Activated CD4-positive, alpha-beta T cell treated with anti-CD3 and anti-CD28 coated beads for 4 hours (primary cell): ENCODE measurements at regions not wholly inside any gene's neighbourhood (a gene's known extent, or its start where the extent isn't known, plus 50 kb on each side); places are given as distances from the start of the nearest gene placed in this dataset.
"Not testable (repeated sequence)": the region's sequence is repeated elsewhere in the genome, so short reads cannot be mapped to it uniquely, and the experiment has no call there.

Experiments used
- DNase-seq, 2 donors: peaks; one replicate each; pipeline ENCODE4 v3.0.0-alpha.2; 2020

DNA sequence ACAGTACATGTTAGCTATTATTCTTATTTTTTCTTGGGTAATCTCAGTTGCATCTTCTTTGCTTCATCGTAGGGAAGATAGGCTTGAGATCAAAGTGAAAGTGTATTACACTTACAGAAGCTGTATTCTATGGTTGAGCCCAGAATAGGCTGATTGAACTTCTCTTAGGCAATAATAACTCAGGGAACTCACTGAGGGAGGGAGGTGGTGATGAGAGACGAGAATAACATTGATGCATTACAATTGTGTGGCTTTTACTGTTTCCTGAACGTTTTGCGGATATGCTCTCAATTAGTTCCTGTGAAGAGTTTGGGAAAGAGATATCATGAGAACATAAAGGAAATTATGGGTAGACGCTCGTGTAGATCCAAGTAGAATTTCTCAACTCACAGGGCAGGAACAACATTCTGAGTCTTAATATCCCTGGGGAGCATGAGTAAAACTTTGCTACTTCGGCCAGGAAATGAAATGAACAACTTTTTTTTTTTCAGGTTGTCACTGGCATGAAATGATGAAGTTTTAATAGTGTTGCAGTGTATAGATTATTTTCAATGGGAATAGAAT is 302.2 kb downstream of the TUSC7 start:
- DNase-seq, result no peak

DNA sequence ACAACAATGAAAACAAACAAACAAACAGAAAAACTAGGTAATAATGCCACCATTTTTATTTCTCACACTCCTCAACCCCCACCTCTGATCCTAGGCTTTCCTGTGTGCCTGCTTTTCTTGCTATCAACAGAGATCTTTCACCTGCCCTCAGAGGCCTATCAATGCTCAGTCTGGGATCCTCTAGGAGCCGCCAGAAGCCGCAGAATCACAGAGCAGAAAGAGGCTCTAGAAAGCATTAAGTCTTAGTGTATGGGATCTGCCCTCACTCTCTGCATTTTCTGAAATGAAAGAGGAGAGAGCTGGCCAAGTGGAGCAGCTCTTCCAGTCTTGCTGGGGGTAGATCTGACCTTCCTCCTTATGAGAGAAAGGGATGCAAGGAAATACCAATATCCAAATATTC is 306.8 kb downstream of the TUSC7 start:
- no peak for DNase-seq

DNA sequence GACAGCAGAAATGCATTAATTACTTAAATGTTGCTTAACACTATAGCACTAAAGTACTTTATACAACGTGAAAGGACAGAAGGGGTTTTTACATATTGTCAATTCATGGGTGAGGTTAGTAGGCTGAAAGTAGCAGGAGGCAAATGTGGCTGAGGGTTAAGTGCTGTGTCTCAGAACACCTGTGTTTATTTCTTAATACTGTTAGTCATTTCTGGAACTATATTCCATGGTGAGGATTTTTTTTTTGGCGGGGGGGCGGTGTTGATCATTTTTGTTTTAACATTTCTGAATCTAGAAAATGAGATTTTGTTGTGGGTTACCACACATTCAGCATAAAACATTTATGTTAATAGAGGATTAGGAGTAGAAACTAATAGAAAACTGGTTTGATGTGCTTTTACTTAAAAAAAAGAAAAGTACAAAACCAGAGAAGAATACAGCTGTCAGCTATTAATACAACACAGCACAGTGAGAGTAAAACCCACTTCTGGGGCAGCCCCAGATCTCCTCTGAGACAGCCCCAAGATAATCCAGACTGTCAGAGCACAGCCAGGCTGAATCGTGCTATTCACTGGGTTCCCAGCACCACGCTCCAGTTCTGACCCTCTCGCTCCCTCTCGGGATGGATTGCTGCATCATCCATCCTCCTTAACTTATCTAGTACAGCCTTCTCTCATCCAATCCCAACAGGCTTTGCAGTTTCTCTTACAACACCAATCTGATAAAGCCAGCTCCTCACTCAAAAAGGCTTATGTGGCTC is 307.7 kb downstream of the TUSC7 start:
- no peak for DNase-seq

DNA sequence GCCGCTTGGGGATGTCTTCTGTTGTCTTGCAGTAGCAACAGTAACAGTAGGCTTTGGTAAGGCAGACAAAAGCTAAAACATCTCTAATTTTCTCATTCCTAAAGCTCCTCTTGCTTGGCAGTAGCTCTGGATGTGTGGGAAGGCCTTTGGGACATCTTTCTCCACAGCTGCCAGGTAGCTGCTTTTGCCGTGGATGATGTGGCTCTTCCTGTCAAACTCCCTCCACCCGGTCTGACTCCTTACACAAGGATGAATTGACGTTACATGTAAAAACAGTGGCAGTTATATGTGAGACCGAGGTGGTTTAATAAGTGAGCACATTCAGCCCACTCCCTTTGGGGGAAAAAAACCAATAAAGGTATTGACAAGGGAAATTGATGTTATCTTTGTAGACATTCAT is 309.1 kb downstream of the TUSC7 start:
- no peak for DNase-seq

DNA sequence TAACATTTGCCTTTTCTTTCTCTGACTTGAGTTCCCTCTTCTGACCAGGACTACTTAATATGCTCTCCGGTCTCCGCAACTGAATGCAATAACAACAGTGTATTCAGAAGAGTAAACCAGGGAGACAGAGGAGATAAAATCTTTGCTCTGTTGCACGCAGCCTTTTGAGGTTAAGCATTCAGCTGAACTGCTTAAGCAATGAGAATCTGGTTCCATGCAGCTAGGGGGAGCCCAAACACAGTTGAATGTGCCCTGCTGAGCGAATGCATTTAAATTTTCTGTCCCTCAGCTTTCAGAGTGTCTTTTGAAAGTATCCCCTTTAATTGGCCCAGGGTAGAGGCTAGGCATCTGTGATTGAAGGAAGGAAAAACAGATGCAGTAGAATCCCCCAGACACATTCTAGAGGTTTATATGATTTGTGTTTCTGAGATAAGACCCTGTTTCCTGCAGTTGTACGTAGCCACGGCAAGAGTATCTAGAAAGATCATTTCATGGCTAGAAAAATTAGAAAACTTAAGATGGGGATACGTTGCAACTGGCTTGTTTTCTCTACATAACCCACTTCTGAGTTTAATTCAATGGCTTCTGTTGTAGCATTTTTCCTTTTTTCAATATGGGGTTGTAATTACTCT is 309.6 kb downstream of the TUSC7 start:
- DNase-seq, result no peak

DNA sequence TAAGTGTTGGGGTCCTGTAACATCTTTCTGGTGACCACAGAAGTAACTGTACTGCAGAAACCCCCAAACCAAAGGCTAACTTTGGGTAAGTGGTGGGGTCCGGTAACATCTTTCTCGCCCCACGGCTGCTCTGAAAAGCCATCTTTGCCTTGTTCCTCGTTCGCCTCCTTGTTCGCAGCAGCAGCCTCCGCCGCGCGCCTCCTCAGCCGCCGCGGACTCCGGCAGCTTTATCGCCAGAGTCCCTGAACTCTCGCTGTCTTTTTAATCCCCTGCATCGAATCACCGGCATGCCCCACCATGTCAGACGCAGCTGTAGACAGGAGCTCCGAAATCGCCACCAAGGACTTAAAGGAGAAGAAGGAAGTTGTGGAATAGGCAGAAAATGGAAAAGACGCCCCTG is 316.8 kb downstream of the TUSC7 start:
- no peak for DNase-seq

DNA sequence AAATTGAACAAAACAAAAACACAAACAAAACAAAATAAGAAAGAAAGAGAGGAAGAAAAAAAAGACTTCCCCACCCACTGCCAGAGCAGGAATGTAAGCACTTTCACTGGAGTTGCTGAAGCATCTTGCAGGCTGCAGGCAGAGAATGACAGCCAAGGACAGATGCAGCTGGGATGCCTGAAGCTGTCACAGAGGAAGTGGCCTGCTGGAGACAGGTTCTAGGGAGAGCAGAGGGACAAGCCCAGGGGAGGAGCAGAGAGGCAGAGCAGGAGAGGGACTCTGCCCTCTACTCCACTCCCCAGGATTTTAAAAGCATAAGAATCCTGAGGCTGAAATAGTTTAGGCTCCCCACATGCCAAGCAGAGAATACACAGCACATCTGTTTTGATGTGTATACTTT is 326.2 kb downstream of the TUSC7 start:
- DNase-seq, result no peak

DNA sequence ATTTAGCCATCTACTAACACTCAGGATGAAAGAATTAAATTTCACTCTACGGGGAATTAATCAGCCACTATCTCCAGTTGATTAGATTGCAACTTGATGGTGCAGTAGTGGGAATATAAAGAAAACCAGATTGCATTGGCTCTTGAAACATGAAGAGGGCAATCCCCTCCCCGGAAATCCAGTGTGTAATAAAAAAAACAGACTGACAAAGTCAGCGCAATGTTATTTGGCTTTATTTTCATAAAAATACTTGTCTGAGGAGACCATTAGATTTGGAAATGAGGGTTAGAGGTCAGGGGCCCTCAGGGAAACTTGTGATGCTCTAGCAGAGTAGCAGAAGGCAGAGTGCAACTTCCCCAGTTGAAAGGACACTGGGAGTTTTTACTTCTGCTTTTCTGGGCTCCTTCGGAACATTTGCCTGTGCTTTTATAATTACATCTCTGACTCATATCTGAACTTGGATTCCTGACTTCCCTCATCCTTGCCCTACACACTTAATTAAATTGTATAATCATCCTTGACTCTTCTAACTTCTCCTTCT is 326.8 kb downstream of the TUSC7 start:
- no peak for DNase-seq

DNA sequence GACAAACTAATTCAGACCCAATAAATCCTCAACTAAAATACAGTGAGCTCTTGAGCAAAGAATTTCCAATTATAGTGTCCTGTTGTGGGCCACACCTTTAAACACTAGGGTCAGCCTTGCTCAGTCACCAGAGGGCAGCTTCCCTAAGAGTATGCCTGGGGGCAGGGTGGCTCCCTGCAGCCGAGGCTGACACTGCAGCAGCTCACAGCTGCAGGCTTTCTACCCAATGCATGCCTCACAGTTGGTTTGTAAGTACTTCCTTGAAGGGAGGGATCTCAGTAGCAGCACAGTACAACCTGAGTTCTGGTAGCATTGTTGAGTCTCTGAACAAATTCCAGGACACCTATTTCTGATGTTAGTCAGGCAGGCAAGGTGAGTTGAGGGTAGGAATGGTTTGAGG is 335.6 kb downstream of the TUSC7 start:
- no peak for DNase-seq

DNA sequence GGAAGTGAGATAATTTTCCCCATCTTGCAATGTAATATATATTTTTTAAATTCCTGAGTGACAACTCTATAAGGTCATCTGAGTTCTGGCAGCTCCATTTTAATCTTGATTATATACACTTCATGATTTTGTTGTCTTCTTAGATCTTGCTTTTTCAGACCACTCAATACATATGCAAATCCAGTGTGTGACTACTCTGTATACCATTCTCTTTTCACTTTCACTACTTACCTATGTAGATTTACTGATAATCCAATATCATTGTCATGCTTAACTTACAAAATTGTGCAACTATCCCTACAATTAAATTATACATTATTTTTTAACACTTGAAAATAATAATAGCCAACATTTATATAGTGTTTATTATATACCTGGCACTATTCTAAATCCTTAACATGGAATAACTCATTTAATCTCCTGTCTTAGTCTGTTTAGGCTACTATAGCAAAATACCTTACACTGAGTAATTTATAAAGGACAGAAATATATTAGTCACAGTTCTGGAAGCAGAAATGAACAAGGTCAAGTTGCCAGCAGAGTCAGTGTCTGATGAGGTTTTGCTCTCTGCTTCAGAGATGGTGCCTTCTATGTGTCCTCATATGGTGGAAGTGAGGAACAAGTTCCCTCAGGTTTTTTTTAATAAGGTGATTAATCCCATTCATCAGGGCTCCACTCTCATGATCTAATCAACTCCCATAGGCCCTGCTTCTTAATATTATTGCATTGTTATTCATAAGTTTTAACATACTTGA is 338.5 kb downstream of the TUSC7 start:
- no peak for DNase-seq

DNA sequence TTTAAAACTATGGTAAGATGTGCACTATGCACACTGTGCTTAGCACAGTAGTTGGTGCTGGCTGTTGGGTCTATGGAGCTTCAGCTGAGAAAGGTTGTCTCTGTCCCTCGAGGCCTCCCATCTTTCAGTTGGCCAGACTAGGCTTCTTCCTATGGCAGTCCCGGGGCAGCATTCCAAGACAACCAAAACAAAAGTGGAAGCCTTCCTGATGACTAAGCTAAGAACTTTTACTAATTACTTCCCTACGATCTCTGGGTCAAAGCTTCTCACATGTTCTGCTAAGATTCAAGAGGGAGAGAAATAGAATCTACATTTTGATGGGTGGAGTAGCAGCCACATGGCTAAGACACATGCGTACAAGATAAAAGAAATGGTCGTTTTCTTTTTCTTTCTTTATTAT is 342.8 kb downstream of the TUSC7 start:
- DNase-seq, result no peak

DNA sequence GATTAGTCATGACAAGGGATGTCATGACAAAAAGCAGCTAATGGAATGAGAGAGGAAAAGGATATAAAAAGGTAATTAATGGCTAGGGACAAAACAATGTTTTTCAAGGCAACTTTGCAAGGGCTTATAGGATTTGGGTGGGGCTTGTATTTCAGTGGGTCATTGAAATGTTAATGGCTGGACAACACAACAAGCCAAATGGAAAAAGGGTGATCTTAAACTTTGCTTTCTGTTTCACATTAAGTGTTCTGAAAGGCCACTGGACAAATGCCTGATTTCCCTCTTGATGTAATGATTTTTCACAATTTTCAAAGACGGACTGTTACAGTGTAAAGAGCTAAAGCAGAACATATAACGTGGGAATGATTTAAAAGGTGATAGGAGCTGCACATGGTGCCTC is 345.0 kb downstream of the TUSC7 start:
- no peak for DNase-seq

DNA sequence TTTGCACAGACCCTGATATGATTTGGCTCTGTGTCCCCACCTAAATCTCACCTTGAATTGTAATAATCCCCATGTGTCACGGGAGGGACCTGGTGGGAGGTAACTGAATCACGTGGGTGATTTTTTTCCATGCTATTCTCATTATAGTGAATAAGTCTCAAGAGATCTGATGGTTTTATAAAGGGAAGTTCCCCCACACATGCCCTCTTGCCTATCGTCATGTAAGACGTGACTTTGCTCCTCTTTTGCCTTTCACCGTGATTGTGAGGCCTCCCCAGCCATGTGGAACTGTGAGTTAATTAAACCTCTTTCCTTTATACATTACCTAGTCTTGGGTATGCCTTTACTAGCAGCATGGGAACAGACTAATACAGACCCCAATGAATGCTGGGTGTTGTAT is 347.4 kb downstream of the TUSC7 start:
- not testable (repeated sequence) for DNase-seq

DNA sequence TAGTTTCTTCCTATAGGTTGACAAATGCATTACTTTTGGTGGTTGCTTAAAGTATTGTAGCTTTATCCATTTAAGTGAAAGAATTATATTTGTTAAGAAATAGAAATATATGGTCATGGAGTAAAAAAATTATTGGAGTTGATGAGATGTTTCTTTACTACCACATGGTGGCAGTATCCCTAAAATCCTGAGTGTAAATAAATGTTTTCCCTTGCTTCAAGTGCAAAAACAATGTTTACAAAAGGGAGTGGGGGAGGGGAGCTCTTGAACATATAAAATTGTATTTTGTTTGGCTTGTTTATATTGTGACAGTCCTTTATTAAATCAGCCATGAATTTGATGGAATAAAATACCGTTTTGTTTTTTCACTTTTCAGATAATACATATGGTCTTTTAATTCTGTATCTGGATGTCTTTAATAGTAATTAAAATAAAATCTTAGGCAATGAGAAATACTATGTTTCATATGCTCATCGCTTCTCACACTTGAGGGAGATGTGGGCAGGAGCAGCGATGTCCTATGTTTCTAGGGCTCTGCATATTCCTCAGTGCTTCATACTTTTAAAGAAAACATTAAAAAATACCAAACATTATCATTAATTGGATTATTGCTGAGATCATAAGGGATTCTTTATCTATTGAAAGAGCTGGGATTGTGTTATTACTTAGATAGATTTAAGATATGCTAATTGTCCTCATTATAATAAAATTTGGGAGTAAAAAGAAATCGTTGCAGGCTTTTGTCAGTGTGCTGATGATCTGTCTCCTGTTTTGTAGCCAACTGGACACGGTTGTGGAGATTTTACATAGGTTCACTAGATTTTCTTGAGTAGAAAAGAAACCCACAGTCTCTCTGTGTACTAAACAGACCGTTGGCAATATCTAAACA is 349.7 kb downstream of the TUSC7 start:
- no peak for DNase-seq

DNA sequence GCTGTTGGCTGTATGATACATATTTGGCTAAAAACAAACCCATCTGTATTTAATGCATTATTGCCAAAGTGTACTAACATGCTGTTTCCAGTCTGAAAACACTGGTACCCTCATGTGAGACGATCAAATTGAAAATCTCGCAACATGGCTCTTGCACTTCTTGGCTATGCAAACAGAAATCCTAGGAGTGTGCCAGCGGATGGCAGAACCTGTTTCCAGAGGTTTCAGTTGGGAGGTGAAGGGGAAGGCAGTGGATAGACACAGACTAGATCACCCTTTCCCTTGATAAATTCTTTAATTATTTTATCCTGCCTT is 350.3 kb downstream of the TUSC7 start:
- no peak for DNase-seq

DNA sequence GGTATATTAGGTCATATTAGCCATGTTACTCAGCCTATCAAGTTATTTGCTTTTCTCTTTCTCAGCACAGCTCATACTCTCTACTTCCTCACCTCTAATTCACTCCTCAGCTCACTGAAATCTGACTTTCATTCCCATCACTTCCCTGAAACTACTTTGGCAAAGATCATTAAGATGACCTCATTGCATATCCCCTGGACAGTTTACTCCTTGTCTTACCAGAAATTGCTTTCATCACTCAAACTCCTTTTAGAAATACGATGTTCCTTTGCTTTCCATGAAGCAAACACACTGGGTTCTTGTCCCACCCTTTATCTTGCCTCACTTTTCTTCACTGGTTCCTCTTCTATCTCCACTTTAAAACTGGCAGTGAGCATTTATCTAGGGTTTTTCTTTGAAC is 354.4 kb downstream of the TUSC7 start:
- no peak for DNase-seq

DNA sequence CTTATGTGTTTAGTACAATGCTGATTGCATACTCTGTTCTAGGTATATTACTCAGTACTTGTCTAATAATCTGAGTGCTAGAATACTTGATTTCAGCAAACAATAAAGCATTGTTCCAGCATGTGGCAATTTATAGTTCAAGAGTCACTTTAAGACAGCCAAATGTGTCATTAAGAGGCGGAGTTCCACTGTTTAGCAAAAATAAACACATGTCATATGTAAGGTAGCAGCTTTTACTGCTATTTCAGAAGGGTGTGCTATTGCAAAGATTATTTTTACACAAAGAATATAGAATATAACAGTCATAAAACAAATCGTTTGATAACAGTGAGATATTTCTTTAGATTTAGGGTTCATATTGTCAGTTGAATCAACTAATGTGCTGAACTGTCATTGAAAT is 358.7 kb downstream of the TUSC7 start:
- DNase-seq, result no peak

DNA sequence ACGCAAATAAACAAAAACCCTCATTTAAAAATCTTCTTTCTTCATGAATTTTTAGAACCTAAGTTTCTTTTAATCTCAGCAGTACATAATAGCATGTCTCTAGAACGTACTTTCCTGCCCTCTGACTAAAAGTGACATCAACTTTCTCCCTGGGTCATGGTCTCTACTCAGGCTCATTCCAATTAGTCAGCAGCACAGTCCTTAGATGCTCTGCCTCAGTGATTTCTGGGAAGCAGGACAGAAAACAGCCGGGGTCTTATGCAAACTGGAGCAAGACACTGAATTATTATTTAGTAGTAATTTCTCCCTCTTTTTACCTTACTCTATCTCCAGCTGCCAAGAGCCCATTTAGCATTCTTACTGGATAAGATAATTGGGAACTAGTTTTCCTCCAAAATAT is 365.2 kb downstream of the TUSC7 start:
- DNase-seq, result no peak

DNA sequence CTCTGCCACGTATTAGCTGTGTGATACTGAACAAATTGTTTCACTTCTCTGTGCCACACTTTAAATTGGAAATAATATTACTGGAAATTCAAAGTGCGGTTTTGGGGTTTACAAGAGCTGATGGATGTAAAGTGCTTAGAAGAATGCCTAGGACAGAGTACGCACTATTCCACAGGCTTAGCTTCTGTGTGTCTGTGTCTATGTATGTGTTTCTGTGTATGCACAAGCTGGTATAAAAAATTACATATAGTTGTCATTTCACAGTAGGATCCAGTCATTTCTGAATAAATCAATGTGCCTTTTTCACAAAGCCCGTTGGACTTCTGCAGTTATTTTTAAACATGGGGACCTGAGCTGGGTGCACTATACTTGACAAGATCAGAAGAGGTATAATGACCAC is 370.4 kb downstream of the TUSC7 start:
- DNase-seq, result no peak

DNA sequence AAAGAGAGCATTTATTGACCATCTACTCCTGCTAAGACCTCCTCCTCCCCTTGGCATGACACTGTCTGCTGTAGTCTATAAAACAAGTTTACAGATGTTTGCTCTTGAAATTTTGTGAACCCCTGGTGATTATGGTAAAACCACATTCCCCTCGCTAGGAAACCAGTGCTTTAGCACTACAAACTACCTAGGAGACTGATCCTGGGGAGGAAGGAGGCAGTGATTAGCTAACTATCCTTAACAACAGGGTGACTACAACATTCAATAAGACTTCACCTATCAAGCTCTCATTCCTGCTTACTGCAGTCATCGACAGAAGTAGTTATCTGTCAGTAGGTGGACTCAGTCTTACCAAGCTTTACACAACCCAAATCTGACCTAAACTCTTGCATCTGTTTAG is 371.3 kb downstream of the TUSC7 start:
- no peak for DNase-seq

DNA sequence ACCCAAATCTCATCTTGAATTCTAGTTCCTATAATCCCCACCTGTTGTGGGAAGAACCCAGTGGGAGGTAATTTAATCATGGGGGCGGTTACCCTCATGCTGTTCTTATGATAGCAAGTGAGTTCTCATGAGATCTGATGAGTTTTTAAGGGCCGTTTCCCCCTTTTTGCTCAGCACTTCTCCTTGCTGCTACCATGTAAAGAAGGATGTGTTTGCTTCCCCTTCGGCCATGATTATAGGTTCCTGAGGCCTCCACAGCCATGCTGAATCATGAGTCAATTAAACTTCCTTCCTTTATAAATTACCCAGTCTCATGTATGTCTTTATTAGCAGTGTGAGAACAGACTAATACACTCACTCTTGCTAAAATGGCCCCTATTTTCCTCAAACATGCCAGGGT is 374.7 kb downstream of the TUSC7 start:
- DNase-seq, result no peak

DNA sequence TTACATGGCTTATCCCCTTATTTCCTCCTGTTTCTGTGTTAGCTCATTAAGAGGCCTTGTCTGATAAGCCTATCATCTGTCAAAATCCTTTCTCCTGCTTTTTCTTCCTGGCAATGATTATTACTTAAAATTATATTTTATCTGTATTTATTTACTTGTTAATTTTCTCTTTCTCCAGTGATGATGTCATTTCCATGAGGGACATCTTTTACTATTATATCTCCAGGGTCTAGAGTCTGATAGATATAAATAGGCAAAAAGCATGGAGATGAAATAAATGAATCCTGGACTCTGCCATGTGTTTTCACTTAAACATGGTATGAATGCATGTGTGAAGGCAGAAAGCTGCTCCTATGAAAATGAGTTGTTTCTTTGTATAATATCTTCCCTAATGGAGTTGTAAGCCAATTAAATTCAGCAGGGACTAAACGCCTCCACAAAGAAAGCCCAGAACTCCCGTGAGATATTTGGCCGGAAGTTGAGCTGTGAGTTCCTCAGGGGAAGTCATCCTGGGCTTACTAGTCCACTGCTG is 375.2 kb downstream of the TUSC7 start:
- DNase-seq, result no peak

DNA sequence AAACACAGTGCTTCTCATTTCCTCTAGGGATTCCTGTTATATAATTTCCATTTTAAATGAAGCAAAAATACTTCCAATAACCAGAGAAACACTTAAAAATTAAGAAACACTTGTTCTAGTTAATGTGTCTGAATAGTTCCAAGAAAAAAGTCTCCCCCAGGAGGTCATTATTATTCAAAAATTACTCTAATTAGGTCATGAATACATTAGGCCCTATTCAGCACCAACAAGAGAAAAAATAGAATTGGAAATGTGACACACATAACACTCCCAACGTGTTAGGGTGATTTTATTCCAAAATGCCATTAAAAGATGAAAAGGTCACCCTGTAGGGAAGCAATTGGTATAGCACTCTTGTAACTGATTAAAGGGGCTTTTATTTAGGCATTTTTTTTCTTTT is 382.1 kb downstream of the TUSC7 start:
- DNase-seq, result no peak
